ENCODE measurements at regions not wholly inside any gene's neighbourhood (a gene's known extent, or its start where the extent isn't known, plus 50 kb on each side); places are given as distances from the start of the nearest gene placed in this dataset.

DNA sequence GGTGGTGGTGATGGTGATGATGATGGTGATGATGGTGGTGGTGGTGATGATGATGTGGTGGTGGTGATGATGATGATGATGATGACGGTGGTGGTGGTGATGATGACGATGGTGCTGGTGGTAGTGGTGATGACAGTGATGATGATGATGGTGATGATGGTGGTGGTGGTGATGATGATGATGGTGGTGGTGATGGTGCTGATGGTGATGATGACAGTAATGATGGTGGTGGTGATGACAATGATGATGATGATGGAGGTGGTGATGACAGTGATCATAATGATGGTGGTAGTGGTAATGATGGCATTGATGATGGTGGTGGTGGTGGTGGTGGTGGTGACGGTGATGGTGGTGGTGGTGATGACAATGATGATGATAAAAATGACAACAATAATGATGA is 52.1 kb upstream of the ANO1 start:
- H3K4me3 ChIP-seq, result no peak overlapping the region
- TF ChIP-seq CTCF (IDR thresholded peaks at IDR 0.05), result no peak
- H3K27ac ChIP-seq, result no peak overlapping the region
- DNase-seq (ENCODE audit: low spot score), result peak; percentile 2

- TF ChIP-seq CTCF (IDR thresholded peaks at IDR 0.05), result no peak
- peak; percentile 31 for DNase-seq (ENCODE audit: low spot score)
- H3K4me3 ChIP-seq, result no peak overlapping the region
- no peak overlapping the region for H3K27ac ChIP-seq
Observed at GRCh38 chr11:70026726-70027125, 51.4 kb upstream of the ANO1 start.

DNA sequence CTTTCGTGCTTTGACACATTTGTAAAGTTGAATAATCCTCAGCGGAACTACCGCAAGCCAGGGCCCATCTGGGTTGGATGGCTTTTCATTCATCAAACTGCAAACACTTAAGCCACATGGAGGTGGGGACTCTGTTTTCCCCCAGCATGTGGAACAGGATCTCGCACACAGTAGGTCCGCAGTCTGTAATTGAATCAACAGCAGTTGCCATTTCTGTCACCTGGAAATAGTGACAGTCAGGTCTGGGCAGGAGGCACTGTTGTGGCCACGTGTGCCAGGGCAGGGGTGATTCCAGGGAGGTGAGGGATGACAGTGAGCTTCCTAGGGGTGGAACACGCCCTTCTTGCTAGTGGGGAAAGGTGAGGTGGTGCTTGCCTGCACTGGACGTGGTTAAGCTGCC is 50.7 kb upstream of the ANO1 start:
- peak; percentile 43 for DNase-seq (ENCODE audit: low spot score)
- H3K4me3 ChIP-seq, result no peak overlapping the region
- no peak for TF ChIP-seq CTCF (IDR thresholded peaks at IDR 0.05)
- H3K27ac ChIP-seq, result no peak overlapping the region

DNA sequence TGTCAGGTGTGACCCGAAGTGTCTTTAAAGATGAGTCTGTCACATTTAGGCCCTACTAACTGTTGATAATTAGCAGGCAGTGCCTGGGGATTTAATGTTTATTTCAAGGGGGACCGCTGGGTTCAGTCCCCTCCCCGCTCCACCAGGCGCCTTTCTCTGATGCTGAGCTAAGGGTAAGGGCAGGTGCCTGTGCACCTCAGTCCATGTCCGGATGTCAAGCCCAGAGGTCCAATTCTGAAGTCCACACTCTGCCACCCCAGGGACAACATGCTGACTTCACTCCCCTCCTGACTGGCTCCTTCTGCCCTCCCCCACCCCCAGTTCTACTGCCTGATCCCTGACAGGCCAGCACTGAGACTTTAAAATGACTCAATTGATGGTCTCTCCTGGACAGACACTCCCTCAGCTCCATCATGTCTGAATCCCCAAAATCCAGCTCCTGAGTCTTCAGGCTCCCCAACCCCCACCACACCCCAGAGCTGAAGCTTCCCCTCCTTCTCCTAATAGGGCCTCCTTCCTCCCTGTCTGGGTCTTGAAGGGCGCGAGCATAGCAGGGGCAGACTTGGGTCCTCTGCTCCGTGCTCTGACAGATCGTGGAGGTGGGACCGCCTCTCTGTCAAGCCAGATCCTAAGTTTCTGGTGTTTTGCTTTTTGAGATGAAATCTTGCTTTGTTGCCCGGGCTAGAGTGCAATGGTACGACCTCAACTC is 49.8 kb upstream of the ANO1 start:
- DNase-seq (ENCODE audit: low spot score), result peak; percentile 57
- TF ChIP-seq CTCF (IDR thresholded peaks at IDR 0.05), result no peak
- Histone ChIP-seq H3K27ac (no peak overlapping the region), H3K4me3 (no peak overlapping the region)

Measured in coronary artery (tissue), 2 donors.